ENCODE measurements at regions not wholly inside any gene's neighbourhood (a gene's known extent, or its start where the extent isn't known, plus 50 kb on each side); places are given as distances from the start of the nearest gene placed in this dataset.

DNA sequence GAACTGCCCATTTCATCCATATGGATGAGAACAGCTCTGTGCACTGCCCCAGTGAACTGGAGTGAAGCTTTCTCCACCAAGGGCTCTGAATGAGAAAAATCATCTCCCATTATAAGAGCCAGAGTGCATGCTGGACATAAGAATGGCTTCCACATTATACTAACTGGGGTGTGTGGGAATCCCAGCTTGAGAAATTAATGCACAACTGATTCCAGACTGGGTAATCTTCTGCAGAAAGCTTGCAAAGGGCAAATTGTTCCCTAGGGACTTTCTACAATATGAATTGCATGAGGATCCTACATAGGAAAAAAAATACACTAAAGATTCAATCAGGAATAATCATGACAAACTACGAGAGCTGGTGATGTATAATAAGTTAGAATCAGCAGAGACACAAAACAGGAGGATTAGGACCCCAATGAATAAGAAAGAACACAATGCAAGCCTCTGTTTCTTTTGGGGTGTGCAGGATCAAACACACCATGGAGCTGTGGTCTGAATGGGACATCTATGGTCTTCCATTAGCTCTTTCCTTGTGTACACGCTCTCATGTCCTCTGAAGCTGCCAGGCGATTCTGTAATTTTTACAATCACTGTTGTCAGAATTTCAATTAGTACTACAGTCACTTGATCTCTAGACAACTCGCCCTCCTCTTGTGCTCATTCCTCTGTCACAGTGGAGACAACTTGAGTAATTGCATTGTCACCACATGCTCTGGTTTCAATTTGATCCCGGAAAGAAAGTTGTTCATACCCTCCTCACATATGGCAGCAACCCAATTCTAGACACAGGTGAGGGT lies 1327.4 kb downstream of the GATA3 start:
- Histone ChIP-seq H3K9me2 (ENCODE audit: insufficient read depth) (no peaks in the 10 kb centered on the region), H4K20me1 (ENCODE audit: insufficient read depth) (no peaks in the 10 kb centered on the region), H3K27ac (ENCODE audit: low read depth, low read length) (no peak overlapping the region), H3K9ac (ENCODE audit: low read length) (no peak overlapping the region), H3K9me3 (ENCODE audit: control insufficient read depth in 1 of 2, insufficient read depth in 1 of 2, low read depth in 1 of 2, low read length in 2 of 2) (peaks cover 4 to 18% of the 10 kb centered on the region in 2 experiments; a peak in 2 of 4 replicates), H3K4me1 (ENCODE audit: control insufficient read depth in 1 of 2, insufficient read depth in 2 of 2, low read length in 2 of 2) (no peaks in the 10 kb centered on the region), H3K79me2 (ENCODE audit: insufficient read depth, low read length) (no peaks in the 10 kb centered on the region), H3K4me3 (replicated peaks in 1 of 2; ENCODE audit: low read depth in 1 of 2, low read length in 2 of 2) (no peak overlapping the region), H2AFZ (ENCODE audit: low read depth, low read length, poor library complexity, severe bottlenecking) (no peak overlapping the region), H3K27me3 (ENCODE audit: insufficient read depth, low read length) (no peaks in the 10 kb centered on the region), H3K36me3 (ENCODE audit: control insufficient read depth in 1 of 2, insufficient read depth in 2 of 2, low read length in 2 of 2) (no peaks in the 10 kb centered on the region), H3K4me2 (ENCODE audit: low read length) (no peak overlapping the region)
- ATAC-seq: no peak
- CTCF ChIA-PET: no interaction called here
- POLR2A ChIA-PET: no interaction called here
- DNase-seq (ENCODE audit: low read depth, low spot score): no peak
- BruUV-seq (replicated peaks): no TSS peak
- intact Hi-C loops (cut with micrococcal nuclease): no loop called here
- TF ChIP-seq, protein P1, sequence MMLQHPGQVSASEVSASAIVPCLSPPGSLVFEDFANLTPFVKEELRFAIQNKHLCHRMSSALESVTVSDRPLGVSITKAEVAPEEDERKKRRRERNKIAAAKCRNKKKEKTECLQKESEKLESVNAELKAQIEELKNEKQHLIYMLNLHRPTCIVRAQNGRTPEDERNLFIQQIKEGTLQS (IDR thresholded peaks at IDR 0.05): no peak
- TF ChIP-seq CEBPB (IDR thresholded peaks at IDR 0.05; ENCODE audit: low read depth) (no peak), EGR1 (IDR thresholded peaks at IDR 0.05; ENCODE audit: low read depth) (no peak), CBX3 (IDR thresholded peaks at IDR 0.05; ENCODE audit: low read depth) (no peak), EZH2 (IDR thresholded peaks at IDR 0.05) (no peak), ELF1 (IDR thresholded peaks at IDR 0.05; ENCODE audit: borderline replicate concordance, low read depth) (no peak)
- RAD21 ChIA-PET (ENCODE audit: low non-redundant PET in 1 of 2, low total read pairs in 2 of 2, uncharacterized antibody in 2 of 2, unreplicated experiment in 2 of 2): no interaction called here

DNA sequence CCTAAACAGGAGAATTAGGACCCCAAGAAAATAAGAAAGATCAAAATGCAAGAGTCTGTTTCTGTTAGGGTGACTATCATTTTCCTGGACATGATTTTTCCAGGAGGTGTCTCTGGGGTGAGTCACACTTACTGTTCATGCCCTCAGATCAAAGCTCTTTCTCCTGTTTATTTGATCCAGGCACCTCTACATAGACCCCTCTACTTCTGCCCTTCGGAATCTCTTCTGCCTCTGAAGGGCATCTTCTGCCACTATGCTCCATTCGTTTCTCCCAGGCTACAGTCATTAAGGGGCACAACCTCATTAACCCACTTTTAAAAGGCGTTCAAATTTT lies 1328.0 kb downstream of the GATA3 start:
- intact Hi-C loops (cut with micrococcal nuclease): no loop called here
- Histone ChIP-seq H4K20me1 (ENCODE audit: insufficient read depth) (no peaks in the 10 kb centered on the region), H3K4me3 (replicated peaks in 1 of 2; ENCODE audit: low read depth in 1 of 2, low read length in 2 of 2) (no peak overlapping the region), H2AFZ (ENCODE audit: low read depth, low read length, poor library complexity, severe bottlenecking) (no peak overlapping the region), H3K36me3 (ENCODE audit: control insufficient read depth in 1 of 2, insufficient read depth in 2 of 2, low read length in 2 of 2) (no peaks in the 10 kb centered on the region), H3K4me2 (ENCODE audit: low read length) (no peak overlapping the region), H3K9me3 (ENCODE audit: control insufficient read depth in 1 of 2, insufficient read depth in 1 of 2, low read depth in 1 of 2, low read length in 2 of 2) (peaks cover 4 to 18% of the 10 kb centered on the region in 2 experiments; a peak in 2 of 4 replicates), H3K4me1 (ENCODE audit: control insufficient read depth in 1 of 2, insufficient read depth in 2 of 2, low read length in 2 of 2) (no peaks in the 10 kb centered on the region), H3K27ac (ENCODE audit: low read depth, low read length) (no peak overlapping the region), H3K27me3 (ENCODE audit: insufficient read depth, low read length) (no peaks in the 10 kb centered on the region), H3K79me2 (ENCODE audit: insufficient read depth, low read length) (no peaks in the 10 kb centered on the region), H3K9me2 (ENCODE audit: insufficient read depth) (no peaks in the 10 kb centered on the region), H3K9ac (ENCODE audit: low read length) (no peak overlapping the region)
- ATAC-seq: no peak
- BruUV-seq (replicated peaks): no TSS peak
- POLR2A ChIA-PET: no interaction called here
- DNase-seq (ENCODE audit: low read depth, low spot score): no peak
- RAD21 ChIA-PET (ENCODE audit: low non-redundant PET in 1 of 2, low total read pairs in 2 of 2, uncharacterized antibody in 2 of 2, unreplicated experiment in 2 of 2): no interaction called here
- TF ChIP-seq, protein P1 (IDR thresholded peaks at IDR 0.05): no peak
- TF ChIP-seq, protein P2, sequence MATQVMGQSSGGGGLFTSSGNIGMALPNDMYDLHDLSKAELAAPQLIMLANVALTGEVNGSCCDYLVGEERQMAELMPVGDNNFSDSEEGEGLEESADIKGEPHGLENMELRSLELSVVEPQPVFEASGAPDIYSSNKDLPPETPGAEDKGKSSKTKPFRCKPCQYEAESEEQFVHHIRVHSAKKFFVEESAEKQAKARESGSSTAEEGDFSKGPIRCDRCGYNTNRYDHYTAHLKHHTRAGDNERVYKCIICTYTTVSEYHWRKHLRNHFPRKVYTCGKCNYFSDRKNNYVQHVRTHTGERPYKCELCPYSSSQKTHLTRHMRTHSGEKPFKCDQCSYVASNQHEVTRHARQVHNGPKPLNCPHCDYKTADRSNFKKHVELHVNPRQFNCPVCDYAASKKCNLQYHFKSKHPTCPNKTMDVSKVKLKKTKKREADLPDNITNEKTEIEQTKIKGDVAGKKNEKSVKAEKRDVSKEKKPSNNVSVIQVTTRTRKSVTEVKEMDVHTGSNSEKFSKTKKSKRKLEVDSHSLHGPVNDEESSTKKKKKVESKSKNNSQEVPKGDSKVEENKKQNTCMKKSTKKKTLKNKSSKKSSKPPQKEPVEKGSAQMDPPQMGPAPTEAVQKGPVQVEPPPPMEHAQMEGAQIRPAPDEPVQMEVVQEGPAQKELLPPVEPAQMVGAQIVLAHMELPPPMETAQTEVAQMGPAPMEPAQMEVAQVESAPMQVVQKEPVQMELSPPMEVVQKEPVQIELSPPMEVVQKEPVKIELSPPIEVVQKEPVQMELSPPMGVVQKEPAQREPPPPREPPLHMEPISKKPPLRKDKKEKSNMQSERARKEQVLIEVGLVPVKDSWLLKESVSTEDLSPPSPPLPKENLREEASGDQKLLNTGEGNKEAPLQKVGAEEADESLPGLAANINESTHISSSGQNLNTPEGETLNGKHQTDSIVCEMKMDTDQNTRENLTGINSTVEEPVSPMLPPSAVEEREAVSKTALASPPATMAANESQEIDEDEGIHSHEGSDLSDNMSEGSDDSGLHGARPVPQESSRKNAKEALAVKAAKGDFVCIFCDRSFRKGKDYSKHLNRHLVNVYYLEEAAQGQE (IDR thresholded peaks at IDR 0.05; ENCODE audit: low read depth): no peak
- TF ChIP-seq RAD21 (IDR thresholded peaks at IDR 0.05; ENCODE audit: low read depth): no peak
- TF ChIP-seq CBX3 (IDR thresholded peaks at IDR 0.05; ENCODE audit: low read depth): no peak
- no peak for TF ChIP-seq ZFX (IDR thresholded peaks at IDR 0.05)
- TF ChIP-seq POLR2A (IDR thresholded peaks at IDR 0.05; ENCODE audit: borderline replicate concordance, extremely low read depth, insufficient read depth, insufficient read length): no peak
- TF ChIP-seq, protein P3, sequence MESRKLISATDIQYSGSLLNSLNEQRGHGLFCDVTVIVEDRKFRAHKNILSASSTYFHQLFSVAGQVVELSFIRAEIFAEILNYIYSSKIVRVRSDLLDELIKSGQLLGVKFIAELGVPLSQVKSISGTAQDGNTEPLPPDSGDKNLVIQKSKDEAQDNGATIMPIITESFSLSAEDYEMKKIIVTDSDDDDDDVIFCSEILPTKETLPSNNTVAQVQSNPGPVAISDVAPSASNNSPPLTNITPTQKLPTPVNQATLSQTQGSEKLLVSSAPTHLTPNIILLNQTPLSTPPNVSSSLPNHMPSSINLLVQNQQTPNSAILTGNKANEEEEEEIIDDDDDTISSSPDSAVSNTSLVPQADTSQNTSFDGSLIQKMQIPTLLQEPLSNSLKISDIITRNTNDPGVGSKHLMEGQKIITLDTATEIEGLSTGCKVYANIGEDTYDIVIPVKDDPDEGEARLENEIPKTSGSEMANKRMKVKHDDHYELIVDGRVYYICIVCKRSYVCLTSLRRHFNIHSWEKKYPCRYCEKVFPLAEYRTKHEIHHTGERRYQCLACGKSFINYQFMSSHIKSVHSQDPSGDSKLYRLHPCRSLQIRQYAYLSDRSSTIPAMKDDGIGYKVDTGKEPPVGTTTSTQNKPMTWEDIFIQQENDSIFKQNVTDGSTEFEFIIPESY (IDR thresholded peaks at IDR 0.05; ENCODE audit: extremely low read depth, insufficient replicate concordance, low read length): no peak
- TF ChIP-seq EZH2phosphoT487 (IDR thresholded peaks at IDR 0.05; ENCODE audit: borderline replicate concordance): no peak
- TF ChIP-seq CEBPB (IDR thresholded peaks at IDR 0.05; ENCODE audit: low read depth): no peak
- CTCF ChIA-PET: no interaction called here

Measured in HCT116 (cell line).